Endothelial cell of umbilical vein (primary cell): ENCODE measurements at regions not wholly inside any gene's neighbourhood (a gene's known extent, or its start where the extent isn't known, plus 50 kb on each side); places are given as distances from the start of the nearest gene placed in this dataset.

Experiments used
- BruUV-seq: library from RNA; stranded (reverse); fragments of 400-500 nt; replicated peaks from 2 replicates; lab custom pipeline; 2021; lab: Mats Ljungman, UMichigan
- CTCF ChIA-PET: fragments of 300-600, 350-600 bp; sonication (Branson Sonifier 250); formaldehyde crosslinking; loops from one replicate; lab custom pipeline; 2021; ENCODE audit warnings: antibody characterized with exemption, inconsistent platforms; lab: Charles Lee
- POLR2A ChIA-PET: fragments of 300-600, 350-600 bp; sonication (Branson Sonifier 250); formaldehyde crosslinking; loops from one replicate; lab custom pipeline; 2021; ENCODE audit warnings: antibody characterized with exemption, inconsistent platforms; lab: Charles Lee
- DNase-seq: peaks from one replicate; pipeline ENCODE4 v3.0.0-alpha.2; 2011; ENCODE audit warnings: low read depth, low spot score
- FAIRE-seq: peaks from 2 replicates; lab custom pipeline; 2011; peaks lifted over from hg19 to GRCh38; lab: Jason Lieb, UNC
- H2AFZ ChIP-seq: 2 replicates; pipeline ENCODE4 v1.6.0; 2012; ENCODE audit warnings: low read depth, low read length, control low read depth, inconsistent platforms
- H3K27ac ChIP-seq: 2 replicates; pipeline ENCODE4 v1.5.1; 2011; ENCODE audit warnings: low read depth, mild to moderate bottlenecking, control low read depth, low read length, moderate library complexity; ENCODE audit not compliant: insufficient read depth
- H3K27me3 ChIP-seq, 2 experiments: 2 replicates each; pipeline versions ENCODE4 v1.6.0 to v1.6.1; 2011; ENCODE audit warnings: low read length in 2 of 2, mixed read lengths in 1 of 2; ENCODE audit not compliant: control insufficient read depth in 2 of 2, insufficient read depth in 2 of 2
- H3K36me3 ChIP-seq, 2 experiments: 2 replicates in 1 of 2; 3 replicates in 1 of 2; pipeline ENCODE4 v1.5.1; 2011; ENCODE audit warnings: low read length in 2 of 2, mild to moderate bottlenecking in 1 of 2, moderate library complexity in 1 of 2; ENCODE audit not compliant: control insufficient read depth in 2 of 2, insufficient read depth in 2 of 2; ENCODE audit errors: extremely low read depth in 1 of 2
- H3K4me1 ChIP-seq: 3 replicates; pipeline ENCODE4 v1.5.1; 2011; ENCODE audit warnings: mild to moderate bottlenecking, low read length; ENCODE audit not compliant: control insufficient read depth, insufficient read depth; ENCODE audit errors: extremely low read depth
- H3K4me2 ChIP-seq: 2 replicates; pipeline ENCODE4 v1.6.1; 2011; ENCODE audit warnings: low read length, control low read depth, mixed read lengths; ENCODE audit not compliant: insufficient read depth
- H3K4me3 ChIP-seq, 3 experiments: fragments of 200-600 bp in 1 of 3; sonication (generic), shearing (Covaris generic) in 1 of 3; replicated peaks in 1 of 3; 2 replicates each; pipeline ENCODE4 v1.5.1; 2011 to 2016; ENCODE audit warnings: control low read depth in 3 of 3, low read length in 3 of 3, mild to moderate bottlenecking in 2 of 3, inconsistent platforms in 1 of 3, low read depth in 1 of 3, moderate library complexity in 1 of 3; ENCODE audit not compliant: insufficient read depth in 1 of 3
- H3K79me2 ChIP-seq: 2 replicates; pipeline ENCODE4 v1.6.0; 2012; ENCODE audit warnings: low read length, inconsistent platforms; ENCODE audit not compliant: control insufficient read depth, insufficient read depth
- H3K9ac ChIP-seq: replicated peaks from 2 replicates; pipeline ENCODE3; 2011; ENCODE audit warnings: low read length, control low read depth; ENCODE audit not compliant: insufficient read depth; ENCODE audit errors: extremely low read depth
- H3K9me1 ChIP-seq: replicated peaks from 3 replicates; pipeline ENCODE4 v1.6.0; 2011; ENCODE audit warnings: mild to moderate bottlenecking, low read length; ENCODE audit not compliant: control insufficient read depth, insufficient read depth; ENCODE audit errors: extremely low read depth
- H3K9me3 ChIP-seq: replicated peaks from 2 replicates; pipeline ENCODE4 v1.5.1; 2012; ENCODE audit warnings: low read length, inconsistent platforms; ENCODE audit not compliant: control insufficient read depth, insufficient read depth
- H4K20me1 ChIP-seq: replicated peaks from 2 replicates; pipeline ENCODE3; 2011; ENCODE audit warnings: mild to moderate bottlenecking, low read length; ENCODE audit not compliant: control insufficient read depth, insufficient read depth; ENCODE audit errors: extremely low read depth
- EZH2 ChIP-seq: IDR thresholded peaks from 2 replicates; pipeline ENCODE4 v1.6.1; 2012; ENCODE audit warnings: borderline replicate concordance, low read depth, mild to moderate bottlenecking, moderate library complexity, low read length, inconsistent platforms; ENCODE audit not compliant: severe bottlenecking
- FOS ChIP-seq: IDR thresholded peaks from 2 replicates; pipeline ENCODE4 v1.6.1; 2011; ENCODE audit warnings: mild to moderate bottlenecking, low read length, moderate library complexity, borderline replicate concordance; ENCODE audit not compliant: insufficient read depth
- GATA2 ChIP-seq: IDR thresholded peaks from 2 replicates; pipeline ENCODE4 v1.7.0; 2011; ENCODE audit warnings: low read depth, mild to moderate bottlenecking, moderate library complexity, mixed read lengths, low read length; ENCODE audit not compliant: insufficient read length, insufficient read depth
- JUN ChIP-seq: IDR thresholded peaks from 2 replicates; pipeline ENCODE4 v1.6.1; 2011; ENCODE audit warnings: borderline replicate concordance, low read depth; ENCODE audit not compliant: insufficient read length, insufficient read depth
- MYC ChIP-seq: IDR thresholded peaks from one replicate; pipeline ENCODE4 v1.6.1; 2011; ENCODE audit warnings: mild to moderate bottlenecking, low read depth, low read length
- POLR2A ChIP-seq: IDR thresholded peaks from 2 replicates; pipeline ENCODE4 v1.6.1; 2012; ENCODE audit warnings: low read depth, mild to moderate bottlenecking, control low read depth, low read length
- POLR2AphosphoS5 ChIP-seq: IDR thresholded peaks from 2 replicates; pipeline ENCODE4 v1.6.1; 2012; ENCODE audit warnings: low read depth, mild to moderate bottlenecking, control low read depth, low read length, moderate library complexity; ENCODE audit not compliant: insufficient read depth
- dilution Hi-C: fragments of 300-500 bp; cut with MboI; formaldehyde crosslinking; loops from one replicate; pipeline ENCODE4 v1.15.0; 2019; ENCODE audit warnings: low sequenced_read_pairs; ENCODE audit not compliant: extremely low pct_ligation_motif_present
- intact Hi-C: fragments of 100-400 bp; cut with micrococcal nuclease; formaldehyde crosslinking; loops from one replicate; pipeline ENCODE4 v1.10.0; 2022
- TF ChIP-seq, protein P1 (sequence below), 2 donors: IDR thresholded peaks; 1 replicate in 1 of 2; 2 replicates in 1 of 2; pipeline ENCODE4 v1.5.1; 2011; ENCODE audit warnings: low read length in 2 of 2, mild to moderate bottlenecking in 2 of 2, moderate library complexity in 2 of 2, control low read depth in 1 of 2, inconsistent platforms in 1 of 2, low read depth in 1 of 2; ENCODE audit not compliant: insufficient read depth in 1 of 2; ENCODE audit errors: extremely low read depth in 1 of 2
- TF ChIP-seq, protein P2 (sequence below): IDR thresholded peaks from 2 replicates; pipeline ENCODE4 v1.6.1; 2011; ENCODE audit not compliant: insufficient read depth, insufficient read length

DNA sequence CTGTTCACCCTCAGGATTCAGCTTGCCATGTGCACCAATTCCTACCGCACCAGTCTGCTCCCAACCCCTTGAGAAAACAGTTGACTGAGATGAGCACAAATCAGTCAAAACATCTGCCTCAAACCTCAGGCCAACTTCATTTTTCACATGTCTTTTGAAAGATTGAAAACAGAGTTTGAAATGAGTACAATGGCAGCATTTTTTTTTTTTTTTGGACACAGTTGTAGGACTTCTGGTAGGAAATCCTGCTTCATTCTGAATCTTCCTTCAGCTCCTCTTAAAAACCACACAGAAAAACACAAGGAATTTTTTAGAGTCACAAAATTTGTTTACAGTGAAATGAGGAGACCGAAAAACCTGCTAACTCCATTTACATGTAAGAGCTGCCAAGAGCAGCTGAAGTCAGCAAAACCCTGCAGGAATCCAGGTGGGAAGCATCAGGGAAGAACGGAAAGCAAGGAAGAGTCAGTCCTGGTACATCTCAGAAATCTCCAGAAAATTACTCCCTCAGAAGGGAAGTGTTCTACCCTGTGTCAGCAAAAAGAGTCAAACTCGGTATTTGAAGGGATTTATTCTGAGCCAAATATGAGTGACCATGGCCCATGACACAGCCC lies 100.3 kb upstream of the TMTC1 start:
- DNase-seq (no peak), FAIRE-seq (no peak)
- ChIA-PET CTCF (no interaction called here), POLR2A (no interaction called here)
- no peaks in the 10 kb centered on the region for H4K20me1 ChIP-seq
- intact Hi-C loops, result loop anchor here (10.0 kb wide), 1 partner anchor 401 kb away; no protein-coding TSS in a partner anchor
- no peaks in the 10 kb centered on the region for H3K4me1 ChIP-seq
- dilution Hi-C loops, result no loop called here
- no peaks in the 10 kb centered on the region for H3K9me3 ChIP-seq
- H2AFZ ChIP-seq, result no peak overlapping the region
- H3K9me1 ChIP-seq, result no peaks in the 10 kb centered on the region
- no peaks in the 10 kb centered on the region for H3K79me2 ChIP-seq
- no peak overlapping the region for H3K4me2 ChIP-seq
- no peaks in the 10 kb centered on the region for H3K36me3 ChIP-seq
- TF ChIP-seq MYC (no peak), FOS (no peak), EZH2 (no peak), POLR2A (no peak), POLR2AphosphoS5 (no peak), GATA2 (no peak), JUN (no peak)
- TF ChIP-seq, protein P1, sequence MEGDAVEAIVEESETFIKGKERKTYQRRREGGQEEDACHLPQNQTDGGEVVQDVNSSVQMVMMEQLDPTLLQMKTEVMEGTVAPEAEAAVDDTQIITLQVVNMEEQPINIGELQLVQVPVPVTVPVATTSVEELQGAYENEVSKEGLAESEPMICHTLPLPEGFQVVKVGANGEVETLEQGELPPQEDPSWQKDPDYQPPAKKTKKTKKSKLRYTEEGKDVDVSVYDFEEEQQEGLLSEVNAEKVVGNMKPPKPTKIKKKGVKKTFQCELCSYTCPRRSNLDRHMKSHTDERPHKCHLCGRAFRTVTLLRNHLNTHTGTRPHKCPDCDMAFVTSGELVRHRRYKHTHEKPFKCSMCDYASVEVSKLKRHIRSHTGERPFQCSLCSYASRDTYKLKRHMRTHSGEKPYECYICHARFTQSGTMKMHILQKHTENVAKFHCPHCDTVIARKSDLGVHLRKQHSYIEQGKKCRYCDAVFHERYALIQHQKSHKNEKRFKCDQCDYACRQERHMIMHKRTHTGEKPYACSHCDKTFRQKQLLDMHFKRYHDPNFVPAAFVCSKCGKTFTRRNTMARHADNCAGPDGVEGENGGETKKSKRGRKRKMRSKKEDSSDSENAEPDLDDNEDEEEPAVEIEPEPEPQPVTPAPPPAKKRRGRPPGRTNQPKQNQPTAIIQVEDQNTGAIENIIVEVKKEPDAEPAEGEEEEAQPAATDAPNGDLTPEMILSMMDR (IDR thresholded peaks at IDR 0.05; ENCODE audit: extremely low read depth in 1 of 2, insufficient read depth in 1 of 2, low read depth in 1 of 2, low read length in 2 of 2), result no peak
- TF ChIP-seq, protein P2, sequence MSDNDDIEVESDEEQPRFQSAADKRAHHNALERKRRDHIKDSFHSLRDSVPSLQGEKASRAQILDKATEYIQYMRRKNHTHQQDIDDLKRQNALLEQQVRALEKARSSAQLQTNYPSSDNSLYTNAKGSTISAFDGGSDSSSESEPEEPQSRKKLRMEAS, result no peak
- no peak overlapping the region for H3K9ac ChIP-seq
- no peak overlapping the region for H3K4me3 ChIP-seq
- H3K27ac ChIP-seq, result no peak overlapping the region
- H3K27me3 ChIP-seq, result peaks cover 5 to 8% of the 10 kb centered on the region in 2 experiments
- no TSS peak for BruUV-seq
